Activated T-cell treated with anti-CD3 and anti-CD28 coated beads for 24 hours (primary cell): ENCODE measurements at regions not wholly inside any gene's neighbourhood (a gene's known extent, or its start where the extent isn't known, plus 50 kb on each side); places are given as distances from the start of the nearest gene placed in this dataset.
"Not testable (repeated sequence)": the region's sequence is repeated elsewhere in the genome, so short reads cannot be mapped to it uniquely, and the experiment has no call there.

Experiments
- DNase-seq: peaks from one replicate; pipeline ENCODE4 v3.0.0-alpha.2; 2020; ENCODE audit warnings: low read depth

DNA sequence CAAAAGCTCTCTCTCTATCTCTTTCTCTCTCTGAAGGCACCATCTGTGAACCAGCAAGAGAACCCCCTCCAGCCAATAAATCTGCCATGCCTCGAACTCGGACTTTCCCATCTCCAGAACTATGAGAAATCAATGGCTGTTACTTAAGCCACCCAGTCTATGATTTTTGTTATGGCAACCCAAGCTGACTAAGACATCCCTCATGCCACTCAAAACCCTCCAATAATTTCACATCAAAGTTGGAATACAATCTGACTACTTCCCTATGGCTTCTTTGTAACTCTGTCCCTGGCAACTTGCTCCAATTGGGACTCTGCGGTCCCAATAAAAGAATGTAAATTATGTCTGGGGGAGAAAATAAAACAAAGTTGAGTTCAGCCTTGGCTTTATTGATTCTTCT, 265.7 kb downstream of the SHOX start:
- no peak for DNase-seq

GRCh38 chrX:889966-890651, 259.5 kb downstream of the SHOX start:
- no peak for DNase-seq

GRCh38 chrX:887724-888123, 257.1 kb downstream of the SHOX start:
- DNase-seq, result not testable (repeated sequence)

DNA sequence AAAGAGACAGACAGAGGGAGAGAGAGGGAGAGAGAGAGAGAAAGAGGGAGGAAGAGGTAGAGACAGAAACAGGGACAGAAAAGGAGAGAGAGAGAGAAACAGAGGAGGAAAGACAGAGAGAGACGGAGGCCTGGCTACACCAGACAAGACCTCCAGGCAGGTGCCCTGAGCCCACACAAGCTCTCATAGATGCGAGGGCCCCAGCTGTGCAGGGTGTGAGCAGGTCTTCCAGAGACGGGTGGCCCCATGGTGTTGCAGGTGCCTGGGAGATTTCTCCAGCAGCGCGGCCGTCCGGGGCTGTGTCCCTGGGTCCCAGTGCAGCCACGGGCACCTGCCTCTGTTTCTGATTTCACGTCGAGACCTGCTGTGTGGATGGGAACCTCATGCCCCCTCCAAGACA, 253.0 kb downstream of the SHOX start:
- no peak for DNase-seq

DNA sequence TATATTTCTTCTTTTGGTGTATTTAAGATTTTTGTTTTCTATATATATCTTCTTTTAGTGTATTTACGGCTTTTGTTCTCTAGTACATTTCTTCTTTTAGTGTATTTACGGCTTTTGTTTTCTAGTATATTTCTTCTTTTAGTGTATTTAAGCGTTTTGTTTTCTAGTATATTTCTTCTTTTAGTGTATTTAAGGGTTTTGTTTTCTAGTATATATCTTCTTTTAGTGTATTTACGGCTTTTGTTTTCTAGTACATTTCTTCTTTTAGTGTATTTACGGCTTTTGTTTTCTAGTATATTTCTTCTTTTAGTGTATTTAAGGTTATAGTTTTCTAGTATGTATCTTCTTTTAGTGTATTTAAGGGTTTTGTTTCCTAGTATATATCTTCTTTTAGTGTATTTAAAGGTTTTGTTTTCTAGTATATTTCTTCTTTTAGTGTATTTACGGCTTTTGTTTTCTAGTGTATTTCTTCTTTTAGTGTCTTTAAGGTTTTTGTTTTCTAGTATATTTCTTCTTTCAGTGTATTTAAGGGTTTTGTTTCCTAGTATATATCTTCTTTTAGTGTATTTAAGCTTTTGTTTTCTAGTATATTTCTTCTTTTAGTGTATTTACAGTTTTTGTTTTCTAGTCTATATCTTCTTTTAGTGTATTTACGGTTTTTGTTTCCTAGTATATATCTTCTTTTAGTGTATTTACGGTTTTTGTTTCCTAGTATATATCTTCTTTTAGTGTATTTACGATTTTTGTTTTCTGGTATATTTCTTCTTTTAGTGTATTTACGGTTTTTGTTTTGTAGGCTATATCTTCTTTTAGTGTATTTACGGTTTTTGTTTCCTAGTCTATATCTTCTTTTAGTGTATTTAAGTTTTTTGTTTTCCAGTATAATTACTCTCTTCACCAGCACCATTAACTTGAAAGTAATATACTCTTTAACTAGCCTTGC, 249.4 kb downstream of the SHOX start:
- DNase-seq, result not testable (repeated sequence)

DNA sequence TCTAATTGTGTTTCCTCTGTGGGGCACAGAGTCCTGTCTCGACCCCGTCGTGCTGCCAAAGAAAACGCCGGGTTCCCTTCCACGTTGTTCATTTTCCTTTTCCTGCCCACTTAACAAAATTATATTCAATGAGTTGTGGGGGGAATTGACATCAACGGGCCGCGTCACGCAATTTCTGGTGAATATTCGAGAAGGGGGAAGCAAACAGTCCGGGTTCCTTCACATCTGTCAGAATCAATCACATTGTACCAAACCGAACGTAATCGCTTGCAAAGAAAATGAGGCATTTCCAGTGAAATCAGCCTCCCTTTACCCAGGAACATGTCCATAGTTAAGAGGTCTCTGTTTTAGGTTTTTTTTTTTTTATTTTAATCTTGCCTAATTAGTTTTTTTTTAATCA, 243.5 kb downstream of the SHOX start:
- no peak for DNase-seq

DNA sequence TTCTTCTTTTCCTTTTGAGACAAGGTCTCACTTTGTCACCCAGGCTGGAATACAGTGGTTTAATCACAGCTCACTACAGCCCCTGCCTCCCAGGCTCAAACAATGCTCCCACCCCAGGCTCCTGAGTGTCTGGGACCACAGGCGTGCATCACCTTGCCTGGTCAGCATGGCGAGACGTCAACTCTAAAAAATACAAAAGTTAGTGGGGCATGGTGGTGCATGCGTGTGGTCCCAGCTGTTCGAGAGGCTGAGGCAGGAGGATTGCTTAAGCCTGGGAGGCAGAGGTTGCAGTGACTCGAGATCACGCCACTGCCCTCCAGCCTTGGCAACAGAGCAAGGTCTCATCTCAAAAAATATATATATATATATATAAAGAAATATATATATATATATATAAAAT, 242.4 kb downstream of the SHOX start:
- DNase-seq, result no peak

GRCh38 chrX:872090-872489, 241.5 kb downstream of the SHOX start:
- DNase-seq, result no peak

DNA sequence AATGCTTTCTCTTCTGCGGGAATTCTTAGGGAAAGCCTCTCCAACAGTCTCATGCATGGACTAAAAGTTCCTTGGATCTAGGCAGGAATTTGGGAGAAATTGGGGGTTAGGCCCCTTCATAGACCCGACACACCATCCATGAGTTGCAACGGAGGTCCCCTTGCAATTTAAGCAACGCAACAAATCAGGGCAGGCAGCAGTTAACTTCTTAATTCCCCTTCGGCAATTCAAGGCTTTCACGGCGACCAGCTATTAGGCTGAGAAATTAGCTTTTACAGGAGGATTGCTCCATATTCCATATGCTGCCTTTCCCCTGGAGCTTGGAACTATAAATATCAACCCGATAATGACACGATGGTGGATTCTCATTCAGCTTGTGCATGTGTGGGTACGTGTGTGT, 241.0 kb downstream of the SHOX start:
- no peak for DNase-seq

- no peak for DNase-seq
Measured at GRCh38 chrX:867966-868647, 237.5 kb downstream of the SHOX start.

GRCh38 chrX:867502-867901, 236.9 kb downstream of the SHOX start:
- DNase-seq, result no peak

DNA sequence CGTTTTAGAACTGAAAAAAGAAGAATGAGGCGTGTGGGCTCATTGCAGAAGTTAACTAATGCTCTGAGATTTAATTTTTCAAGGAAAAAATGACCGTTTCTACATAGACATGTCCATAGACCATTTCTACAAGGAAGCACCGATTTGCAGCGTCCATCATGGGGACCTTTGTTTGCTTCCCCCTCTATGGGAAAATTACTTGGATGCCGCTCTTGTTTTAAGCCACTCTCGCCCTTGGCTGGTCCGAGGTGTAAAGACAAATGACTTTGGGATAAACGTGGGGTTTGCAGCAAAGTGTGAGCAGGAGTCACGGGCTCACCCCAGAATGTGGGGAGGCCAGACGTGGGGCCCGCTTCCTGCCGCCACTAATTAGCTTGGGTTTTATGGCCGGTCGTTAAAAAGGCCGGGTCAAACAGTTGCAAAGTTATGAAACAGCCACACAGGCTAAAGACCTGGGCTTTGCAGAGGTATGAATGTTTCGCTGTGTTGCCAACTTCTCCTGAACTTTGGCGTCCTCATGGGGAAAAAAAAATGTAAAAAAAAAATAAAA, 235.9 kb downstream of the SHOX start:
- DNase-seq, result no peak

DNA sequence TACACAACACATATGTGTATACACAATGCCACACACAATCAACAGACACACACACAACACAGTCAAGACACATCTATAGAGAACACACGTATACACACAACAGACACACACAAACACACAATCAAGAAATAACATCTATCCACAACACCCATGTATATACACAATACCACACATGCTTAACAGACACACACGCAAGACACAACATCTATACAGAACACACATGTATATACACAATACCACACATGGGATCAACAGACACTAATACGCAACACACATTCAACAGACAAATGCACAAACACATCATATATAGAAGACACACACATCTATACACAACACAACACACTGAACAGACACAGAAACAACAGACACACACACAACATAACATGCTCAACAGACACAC, 234.8 kb downstream of the SHOX start:
- DNase-seq, result no peak

- no peak for DNase-seq
Measured at GRCh38 chrX:861921-862320, 231.3 kb downstream of the SHOX start.

- DNase-seq, result no peak
Measured at GRCh38 chrX:861340-861890, 230.8 kb downstream of the SHOX start.

DNA sequence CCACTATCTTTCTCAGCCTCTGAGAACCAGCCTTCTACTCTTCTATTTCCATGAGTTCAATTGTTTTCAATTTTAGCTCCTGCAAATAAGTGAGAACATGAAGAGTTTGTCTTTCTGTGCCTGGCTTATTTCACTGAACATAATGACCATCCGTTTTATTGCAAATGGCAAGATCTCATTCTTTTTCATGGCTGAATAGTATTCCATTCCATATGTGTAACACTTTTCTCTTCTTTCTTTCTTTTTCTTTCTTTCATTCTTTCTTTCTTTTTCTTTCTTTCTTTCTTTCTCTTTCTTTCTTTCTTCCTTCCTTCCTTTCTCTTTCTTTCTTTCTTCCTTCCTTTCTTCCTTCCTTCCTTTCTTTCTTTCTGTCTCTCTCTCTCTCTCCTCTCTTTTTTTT, 228.7 kb downstream of the SHOX start:
- DNase-seq, result no peak

DNA sequence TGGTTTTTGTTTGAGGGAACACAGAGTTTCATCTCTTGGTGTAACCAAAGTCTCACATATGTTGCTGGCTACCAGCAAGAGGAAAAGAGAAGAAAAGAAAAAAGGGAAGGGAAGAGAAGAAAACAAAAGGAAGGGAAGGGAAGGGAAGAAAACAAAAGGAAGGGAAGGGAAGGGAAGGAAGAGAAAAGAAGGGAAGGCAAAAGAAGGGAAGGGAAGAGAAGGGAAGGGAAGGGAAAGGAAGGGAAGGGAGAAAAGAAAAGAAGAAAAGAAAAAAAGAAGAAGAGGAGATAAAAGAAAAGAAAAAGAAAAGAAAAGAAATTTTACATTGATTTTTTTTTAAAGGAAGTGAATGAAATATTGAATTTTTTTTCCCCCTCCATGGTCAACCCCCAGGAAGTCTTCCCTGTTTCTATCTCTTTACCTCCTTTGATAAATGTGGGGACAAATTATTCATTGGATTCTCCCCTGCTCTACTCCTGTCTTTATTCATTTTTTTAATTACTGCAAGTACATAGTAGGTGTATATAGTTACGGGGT, 228.0 kb downstream of the SHOX start:
- no peak for DNase-seq

DNA sequence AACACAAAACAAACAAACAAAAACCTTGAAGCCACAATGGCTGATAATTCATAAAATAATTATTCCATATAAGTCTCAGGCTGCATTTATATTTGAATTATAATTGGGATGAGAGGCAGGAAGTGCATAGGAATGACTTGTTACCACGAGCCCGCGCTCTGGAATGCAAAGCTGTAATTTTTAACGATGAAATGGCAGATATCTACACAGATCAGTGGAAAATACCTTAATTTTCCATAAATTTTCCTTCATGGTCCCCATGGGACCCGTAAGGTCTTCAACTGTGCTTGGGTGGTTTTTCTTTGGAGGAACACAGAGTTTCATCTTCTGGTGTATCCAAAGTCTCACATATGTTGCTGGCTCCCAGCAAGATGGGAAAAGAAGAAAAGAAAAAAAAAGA, 226.8 kb downstream of the SHOX start:
- DNase-seq, result no peak

- DNase-seq, result no peak
Measured at GRCh38 chrX:856566-857290, 226.1 kb downstream of the SHOX start.

DNA sequence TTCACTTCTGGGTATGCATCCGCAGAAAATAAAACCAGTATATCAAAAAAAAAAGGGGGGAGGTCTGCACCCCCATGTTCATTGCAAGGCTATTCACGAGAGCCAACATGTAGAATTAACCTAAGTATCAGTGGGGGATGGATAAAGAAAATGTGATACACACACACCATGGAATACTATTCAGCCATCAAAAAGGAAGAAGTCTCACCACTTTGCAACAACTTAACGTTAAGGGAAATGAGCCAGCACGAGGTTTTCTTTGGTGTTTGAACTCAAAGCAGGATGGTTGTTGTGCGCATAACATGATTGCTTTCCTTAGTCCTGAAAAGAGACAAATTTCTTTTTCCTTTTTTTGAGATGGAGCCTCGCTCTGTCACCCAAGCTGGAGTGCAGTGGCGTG, 222.7 kb downstream of the SHOX start:
- no peak for DNase-seq

DNA sequence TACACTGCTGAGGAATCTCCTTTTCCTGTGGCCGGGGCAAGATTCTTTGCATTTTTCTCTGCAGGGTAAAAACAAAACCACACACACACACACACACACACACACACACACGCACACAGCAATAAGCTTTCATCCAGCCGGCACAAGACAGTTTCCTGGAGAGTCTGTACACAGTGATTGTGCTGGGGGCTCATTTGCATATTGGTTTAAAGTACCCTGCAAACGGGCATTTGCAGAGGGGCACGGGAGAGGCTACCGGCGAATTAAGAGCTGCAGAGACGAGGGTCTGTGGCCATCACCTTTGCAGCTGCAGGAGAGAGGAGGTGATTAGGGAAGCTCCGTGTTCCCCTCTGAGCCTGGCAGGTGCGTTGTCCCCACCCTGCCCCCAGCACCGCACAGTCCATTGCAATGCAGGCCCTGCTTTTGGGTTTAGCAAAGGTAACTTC, 219.9 kb downstream of the SHOX start:
- no peak for DNase-seq
